Activated T-cell treated with anti-CD3 and anti-CD28 coated beads for 24 hours (primary cell): ENCODE measurements at regions not wholly inside any gene's neighbourhood (a gene's known extent, or its start where the extent isn't known, plus 50 kb on each side); places are given as distances from the start of the nearest gene placed in this dataset.
"Not testable (repeated sequence)": the region's sequence is repeated elsewhere in the genome, so short reads cannot be mapped to it uniquely, and the experiment has no call there.

Experiments
- DNase-seq: peaks from one replicate; pipeline ENCODE4 v3.0.0-alpha.2; 2020; ENCODE audit warnings: low read depth

DNA sequence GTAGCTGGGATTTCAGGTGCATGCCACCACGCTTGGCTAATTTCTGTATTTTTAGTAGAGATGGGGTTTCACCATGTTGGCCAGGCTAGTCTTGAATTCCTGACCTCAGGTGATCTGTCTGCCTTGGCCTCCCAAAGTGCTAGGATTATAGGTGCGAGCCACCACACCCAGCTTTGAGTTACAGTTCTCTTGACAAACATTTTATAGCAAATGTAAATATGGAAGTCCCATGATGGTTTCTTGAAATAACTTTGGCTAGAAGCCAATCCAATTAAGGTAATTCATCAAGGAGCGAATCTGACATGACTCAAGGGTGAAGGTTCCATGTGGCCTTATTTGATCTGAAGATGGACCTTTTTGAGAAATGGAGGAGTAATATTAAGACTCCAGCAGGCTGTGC is 76.2 kb upstream of the RFLNA start:
- DNase-seq: not testable (repeated sequence)

DNA sequence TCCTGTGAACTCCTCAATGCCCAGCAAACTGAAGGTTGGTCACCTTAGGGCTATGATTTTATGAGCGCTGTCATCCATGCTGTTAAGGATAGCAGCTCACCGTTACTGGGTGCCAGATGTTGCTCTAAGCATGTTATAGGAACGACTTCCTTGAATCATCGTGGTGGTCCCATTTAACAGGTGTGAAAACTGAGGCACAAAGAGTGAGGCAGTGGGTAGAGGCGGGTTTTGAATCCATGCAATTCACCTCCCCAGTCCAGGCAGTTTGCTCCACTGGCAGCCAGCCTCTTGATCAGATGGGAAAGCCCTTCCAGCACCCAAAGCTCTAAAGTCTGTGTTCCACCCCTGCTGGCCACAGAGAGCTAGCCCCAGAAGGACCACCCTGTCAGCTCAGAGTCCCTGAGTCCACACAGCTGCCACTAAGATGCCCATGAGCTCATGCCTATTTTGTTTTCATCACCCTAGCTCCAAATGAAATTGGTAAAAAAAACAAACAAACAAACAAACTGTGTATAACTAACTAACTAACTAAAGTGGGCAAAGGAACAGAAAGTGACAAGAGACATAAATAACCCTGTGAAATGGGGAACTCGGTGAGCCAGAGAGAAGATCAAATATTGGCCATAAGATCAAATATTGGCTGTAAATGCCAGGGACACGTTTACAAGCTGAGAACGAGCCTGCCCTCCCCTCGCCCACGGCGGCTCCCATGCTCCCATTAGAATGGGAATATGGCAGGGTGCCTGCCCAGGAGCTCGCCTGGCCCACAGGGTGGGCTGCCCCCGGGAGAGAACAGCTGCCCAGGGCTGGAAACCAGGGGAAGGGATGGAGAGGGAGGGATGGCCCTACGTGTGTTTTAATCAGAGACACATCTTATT is 72.3 kb upstream of the RFLNA start:
- no peak for DNase-seq

DNA sequence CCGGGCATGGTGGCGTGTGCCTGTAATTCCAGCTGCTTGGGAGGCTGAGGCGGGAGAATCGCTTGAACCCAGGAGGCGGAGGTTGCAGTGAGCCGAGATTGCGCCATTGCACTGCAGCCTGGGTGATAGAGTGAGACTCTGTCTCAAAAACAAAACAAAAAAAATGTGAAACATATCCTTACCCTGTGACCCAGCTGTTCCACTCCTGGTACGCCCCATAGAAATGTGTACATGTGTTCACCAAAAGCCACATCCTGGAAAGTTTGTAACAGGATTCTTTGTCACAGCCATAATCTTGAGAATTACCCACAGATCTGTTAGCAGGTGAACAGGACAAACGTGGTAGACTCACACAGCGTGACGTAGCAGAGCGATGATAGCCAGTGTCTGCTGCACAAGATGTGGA is 71.2 kb upstream of the RFLNA start:
- peak; percentile 16 for DNase-seq

DNA sequence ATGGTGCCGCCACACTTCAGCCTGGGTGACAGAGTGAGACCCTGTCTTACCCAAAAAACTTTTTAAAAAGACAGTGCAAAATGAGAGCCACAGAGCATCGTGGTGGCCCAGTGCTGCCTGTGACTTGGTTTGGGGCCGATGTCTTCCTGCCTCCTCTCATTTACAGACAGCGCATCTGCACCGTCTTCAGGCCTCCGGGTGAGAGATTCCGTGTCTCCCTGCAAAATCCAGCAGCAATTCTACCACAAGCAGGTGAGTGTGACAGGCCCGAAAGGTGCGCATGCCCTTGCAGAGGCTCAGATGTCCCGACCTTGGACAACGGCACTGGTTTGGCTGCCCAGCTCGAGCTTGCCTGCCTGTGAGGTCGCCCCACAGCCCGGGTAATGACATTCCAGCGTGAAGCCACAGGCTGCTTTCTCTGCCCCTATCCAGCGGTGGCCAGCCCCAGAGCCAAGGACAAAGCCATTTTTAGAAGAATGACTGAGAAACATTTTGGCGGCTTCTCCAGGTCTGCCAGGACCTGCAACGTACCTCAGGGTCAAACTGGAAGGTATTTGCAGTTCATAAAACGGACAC is 70.3 kb upstream of the RFLNA start:
- no peak for DNase-seq

DNA sequence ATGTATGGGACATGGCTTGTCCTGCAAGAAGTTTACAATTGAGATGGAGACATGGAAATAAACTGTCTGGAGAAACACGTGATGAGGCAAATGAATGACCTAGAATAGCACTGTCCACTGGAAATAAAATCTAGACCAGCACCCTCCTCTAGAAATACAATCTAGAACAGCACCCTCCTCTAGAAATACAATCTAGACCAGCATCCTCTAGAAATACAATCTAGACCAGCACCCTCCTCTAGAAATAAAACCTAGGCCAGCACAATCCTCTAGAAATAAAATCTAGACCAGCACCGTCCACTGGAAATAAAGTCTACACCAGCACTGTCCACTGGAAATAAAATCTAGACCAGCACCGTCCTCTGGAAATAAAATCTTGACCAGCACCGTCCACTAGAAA is 69.2 kb upstream of the RFLNA start:
- DNase-seq: no peak

DNA sequence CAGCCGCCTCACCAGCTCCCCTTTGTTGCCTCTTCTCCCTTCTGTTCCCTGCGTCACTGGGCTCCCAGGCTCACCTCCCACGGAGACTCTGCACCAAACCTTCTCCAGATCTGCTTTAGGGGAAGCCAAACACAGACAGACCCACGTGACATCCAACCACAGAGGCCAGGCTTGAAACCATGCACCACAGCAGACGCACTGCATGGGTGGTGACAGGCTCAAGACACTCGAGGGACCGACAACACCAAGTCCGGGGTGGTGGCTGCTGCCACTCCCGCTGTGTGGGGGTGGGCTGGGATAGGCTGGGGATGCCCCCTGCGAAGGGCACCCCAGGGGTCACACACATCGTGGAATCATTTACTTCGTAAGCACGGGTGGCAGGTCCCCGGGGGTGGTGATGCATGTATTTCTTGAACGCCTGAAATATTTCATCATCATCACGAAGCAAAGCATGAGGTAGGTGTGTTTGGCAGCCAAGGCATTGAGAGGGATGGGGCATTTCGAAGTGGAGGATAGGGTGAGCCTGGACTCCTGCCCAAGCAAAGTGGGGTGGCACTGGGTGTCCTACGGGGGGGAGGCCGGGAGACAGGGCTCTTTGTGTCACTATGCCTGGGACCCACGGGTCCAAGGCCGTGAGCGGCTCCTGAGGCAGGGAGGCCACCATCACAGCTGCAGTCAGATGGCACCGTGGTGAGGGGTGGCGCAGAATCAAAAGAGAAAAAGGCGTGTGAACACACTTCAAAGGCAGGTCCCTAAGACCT is 66.8 kb upstream of the RFLNA start:
- no peak for DNase-seq

DNA sequence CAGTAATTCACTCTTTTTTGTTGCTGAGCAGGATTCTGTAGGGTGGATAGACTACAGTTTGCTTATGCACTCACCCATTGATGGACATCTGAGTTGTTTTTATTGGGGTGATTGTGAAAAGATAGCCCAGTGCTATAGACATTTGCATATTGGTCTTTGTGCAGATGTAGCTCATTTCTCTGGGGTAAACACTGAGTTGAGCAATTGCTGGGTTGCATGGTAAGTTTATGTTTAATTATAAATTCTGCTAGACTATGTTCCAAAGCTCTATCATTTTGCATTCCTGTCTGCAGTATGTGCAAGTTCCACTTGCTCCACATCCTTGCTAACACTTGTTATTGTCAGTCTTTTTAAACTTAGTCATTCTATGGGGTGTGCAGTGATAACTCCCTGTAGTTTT is 65.4 kb upstream of the RFLNA start:
- DNase-seq: no peak

DNA sequence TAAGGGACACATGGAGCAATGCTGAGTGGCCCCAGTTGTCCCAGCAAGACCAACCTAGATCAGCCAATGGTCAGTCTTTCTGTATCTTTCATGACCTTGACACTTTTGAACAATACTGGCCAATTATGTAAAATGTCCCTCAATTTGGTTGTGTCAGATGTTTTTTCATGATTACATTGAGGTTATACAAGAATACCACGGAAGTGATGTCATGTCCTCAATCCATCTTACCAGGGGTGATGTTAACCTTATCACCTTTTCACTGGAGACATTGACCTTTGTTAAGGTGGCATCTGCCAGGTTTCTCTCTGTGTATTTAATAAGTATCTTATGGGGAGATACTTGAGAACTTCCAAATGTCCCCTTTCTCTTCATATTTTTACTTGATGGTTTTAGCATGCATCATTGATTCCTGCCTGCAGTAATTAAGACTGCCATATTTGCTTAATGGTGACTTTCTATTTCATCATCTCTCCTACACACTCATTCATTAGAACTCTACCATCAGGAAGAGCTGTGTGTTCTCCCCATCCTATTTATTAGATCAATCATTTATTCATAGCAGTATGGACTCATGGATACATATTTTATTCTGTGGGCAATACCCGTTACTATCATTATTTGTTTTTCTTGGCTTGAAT is 64.7 kb upstream of the RFLNA start:
- DNase-seq: no peak

DNA sequence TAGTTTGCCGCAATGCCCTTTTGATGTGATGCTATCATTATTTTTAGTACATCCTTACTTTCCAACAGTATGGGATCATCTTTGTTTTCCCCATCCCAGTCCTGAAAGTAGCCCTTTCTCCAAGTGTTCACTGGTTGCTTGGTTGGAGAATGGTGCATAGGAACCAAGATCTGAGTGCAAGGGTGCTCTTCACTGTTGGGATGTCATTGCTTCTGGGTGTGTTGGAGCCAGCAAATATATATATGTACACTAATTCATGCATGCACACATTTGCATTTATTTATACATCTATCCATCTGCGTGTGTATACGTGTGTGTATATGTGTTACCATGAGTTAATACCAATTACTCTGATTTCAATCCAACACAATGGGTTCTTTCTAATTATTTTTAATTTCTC is 64.1 kb upstream of the RFLNA start:
- DNase-seq: no peak

DNA sequence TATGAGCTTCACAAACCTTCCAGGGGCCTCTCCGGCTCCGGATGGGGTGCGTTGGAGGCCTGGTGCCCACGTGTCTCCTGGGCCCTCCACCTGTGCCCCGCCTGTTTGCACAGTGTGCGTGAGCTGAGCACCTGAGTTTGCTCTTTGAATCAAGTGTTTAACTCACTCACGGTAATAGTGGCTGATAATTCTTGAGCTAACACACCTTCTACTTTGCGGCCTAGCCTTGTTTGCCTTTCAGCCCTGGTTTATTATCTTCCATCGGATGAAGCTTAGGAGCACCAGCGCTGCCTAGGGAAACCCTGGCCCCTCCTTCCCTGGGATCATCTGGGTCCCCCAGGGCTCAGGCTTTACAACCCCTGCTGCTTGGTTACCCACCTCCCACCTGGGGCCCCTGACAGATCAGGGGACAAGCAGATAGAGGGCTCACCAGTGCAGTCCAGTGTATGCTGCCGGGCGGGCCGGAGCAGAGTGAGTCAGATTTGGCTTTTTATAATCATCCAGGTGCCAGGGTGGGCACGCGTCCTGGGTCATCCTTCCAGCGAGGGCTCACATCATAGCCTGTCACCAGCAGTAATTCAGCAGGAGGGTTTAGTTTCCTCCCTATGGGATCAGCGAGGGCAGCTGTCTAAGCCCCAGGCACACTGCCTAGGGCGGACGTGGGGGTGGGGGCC is 62.8 kb upstream of the RFLNA start:
- DNase-seq: no peak

DNA sequence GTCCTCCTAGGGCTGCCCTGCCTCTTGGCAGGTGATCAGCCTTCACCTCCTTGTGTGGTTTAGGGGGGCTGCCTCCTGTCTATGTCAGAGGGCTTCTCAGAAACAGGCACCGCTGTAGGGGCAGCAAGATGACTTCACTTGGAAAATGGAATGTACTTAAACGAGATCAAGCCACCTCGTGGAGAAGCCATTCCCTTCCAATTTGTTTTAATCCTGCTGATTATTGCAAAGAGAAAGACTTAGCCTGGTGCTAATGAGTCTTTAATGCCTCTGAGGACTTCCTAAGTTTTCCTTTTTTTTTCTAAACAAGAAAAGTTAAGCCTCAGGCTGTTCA is 62.3 kb upstream of the RFLNA start:
- DNase-seq: no peak

DNA sequence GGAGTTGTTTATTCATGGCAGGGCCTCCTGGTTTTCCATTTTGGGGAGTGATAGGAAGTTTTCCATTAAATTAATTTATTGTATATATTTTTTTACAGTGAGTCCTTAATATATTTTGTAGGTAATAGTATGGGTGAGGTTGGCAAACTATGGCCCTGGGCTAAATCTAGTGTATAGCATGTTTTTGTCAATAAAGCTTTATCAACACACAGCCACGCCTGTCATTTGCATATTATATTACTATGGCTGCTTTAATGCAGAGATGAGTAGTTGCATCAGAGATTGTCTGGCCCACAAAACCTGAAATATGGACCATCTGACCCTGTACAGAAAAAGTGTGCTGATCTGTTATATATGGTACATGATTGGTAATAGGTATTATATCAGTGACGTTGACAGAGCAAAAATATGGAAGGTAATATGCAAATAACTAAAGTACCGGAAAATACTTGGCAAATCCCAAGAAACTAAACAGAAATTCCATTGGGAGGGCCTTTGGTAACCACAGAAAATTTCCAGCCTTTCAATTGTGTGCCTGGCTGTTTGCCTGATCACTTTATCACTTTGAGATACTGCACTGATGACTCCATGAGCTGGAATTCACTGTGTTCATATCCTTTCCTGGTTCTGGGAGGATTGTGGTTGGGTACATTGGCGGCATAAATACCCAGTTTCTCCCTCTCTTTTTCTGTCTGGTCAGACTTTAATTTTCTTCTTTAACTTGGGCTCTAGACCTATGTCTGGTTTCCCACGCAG is 61.7 kb upstream of the RFLNA start:
- DNase-seq: no peak

DNA sequence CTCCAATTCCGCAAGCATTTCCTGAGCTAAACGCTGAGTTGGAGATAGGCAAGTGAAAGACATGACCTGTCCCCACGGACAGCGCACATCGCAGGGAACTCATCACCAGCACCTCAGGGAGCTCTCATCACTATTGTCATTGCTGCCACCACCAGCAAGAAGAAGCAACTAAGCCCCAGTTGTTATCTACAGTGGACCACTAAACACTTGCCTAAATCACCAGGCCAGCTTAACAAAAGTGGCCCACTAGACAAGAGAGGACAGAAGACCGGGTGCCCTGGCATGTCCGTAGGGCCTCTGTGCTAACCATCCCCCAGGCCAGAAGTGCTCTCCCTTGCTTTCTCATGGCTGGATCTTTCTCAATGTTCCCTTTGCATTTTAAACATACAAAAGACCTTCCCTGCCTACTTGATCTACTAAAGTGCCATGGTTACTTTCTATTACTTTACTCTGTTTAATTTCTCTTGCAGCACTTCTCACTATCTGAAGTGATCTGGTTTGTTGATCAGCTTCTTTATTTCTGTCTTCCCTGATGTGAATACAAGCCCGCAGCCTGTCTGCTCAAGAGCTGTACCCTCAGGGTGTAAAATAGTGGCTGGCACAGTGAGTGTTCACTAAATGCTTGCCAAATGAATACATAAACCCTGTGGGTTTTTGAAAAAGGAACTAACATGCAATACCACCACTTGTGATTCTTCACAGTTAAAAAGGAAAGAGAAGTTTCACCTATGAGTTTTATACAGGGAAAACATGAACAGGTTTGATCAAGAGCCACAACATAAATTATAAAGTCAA is 60.9 kb upstream of the RFLNA start:
- DNase-seq: no peak

DNA sequence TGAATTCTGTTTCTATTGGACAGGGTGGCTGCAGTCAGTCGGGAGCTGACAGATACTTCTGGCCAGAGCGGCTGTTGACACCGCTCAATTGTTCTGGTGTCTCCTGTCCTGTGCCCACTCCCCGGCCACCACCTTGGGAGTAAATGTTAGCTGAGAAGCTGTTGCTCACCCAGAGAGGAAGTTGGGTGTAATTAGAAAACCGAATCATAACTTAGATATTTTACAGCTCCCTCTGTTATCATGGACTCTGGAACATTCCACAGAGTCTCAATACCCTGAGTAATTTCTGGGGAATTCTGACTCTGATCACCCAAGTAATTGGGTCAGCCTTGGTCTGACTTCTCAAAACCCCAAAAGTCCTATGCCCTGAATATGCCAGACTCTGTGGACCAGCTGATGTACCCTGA is 58.3 kb upstream of the RFLNA start:
- DNase-seq: no peak

DNA sequence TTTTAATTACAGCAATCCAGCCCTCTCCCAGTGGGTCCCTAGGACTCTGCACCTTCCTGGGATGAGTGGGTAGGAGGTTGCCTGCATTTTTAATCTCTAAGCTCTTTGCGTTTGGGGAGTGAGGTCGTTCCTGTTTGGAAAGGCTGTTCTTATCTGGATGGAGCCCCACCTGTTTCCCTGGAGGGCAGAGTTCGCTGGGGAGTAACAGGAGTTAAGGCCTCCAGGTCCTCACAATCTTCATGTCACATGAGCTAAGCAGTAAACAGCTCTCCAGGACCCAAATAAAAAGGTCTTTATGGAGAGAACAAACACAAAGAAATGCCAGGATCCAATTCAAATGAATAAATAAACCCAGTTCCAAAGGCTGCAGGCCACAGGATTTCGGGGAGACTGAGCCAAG is 56.0 kb upstream of the RFLNA start:
- no peak for DNase-seq

DNA sequence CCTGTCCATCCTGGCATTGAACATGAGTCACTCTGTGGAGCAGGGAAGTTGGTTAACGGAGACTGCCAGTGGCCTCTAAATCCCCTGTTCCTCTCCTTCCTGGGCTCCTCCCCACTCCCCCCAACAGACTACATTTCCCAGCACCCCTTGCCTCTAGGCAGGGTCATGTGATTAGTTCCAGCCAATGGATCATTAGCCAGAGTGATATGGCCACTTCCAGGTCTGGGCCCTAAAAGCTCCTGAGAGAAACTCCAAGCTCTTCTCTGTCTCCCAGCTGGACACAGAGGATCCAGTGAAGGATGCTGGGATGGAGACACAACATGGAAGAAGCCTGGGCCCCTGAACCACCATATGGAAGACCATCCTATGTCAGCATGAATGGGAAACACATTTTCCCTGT is 54.4 kb upstream of the RFLNA start:
- DNase-seq: no peak

DNA sequence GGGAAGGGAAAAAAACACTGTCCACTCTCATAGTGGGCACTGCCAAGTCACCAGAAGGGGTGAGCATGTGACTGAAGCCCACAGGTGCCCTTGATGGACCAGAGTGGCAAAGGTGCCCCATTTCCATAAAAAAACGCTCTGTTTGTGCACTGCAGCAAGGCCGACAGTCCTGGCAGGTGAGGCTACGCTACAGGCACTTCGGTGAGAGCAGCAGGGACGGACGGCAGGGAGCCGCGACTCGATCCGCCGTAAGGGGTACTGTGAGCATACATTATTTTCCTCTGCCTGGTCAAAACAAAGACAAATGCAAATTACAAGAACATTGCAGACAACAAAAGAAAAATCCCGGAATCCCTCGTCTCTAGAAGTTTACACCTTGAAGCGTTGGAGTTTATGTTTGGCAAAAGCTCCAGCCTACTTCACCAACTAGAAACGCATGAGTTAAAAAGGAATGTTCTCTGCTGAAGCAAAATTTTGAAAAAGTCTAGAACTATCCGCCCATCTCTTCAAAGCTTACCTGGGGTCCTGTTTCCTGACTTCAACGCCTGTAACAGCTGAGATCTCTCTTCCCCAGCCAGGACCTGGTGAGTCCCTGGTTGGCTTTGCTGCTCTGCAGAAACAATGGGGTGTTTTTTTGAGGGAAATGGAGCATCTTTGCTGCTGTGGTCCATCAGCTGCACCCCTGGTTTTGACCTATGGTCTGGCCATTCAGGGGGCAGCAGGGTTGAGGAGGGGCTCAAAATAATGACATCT is 52.9 kb upstream of the RFLNA start:
- DNase-seq: no peak

DNA sequence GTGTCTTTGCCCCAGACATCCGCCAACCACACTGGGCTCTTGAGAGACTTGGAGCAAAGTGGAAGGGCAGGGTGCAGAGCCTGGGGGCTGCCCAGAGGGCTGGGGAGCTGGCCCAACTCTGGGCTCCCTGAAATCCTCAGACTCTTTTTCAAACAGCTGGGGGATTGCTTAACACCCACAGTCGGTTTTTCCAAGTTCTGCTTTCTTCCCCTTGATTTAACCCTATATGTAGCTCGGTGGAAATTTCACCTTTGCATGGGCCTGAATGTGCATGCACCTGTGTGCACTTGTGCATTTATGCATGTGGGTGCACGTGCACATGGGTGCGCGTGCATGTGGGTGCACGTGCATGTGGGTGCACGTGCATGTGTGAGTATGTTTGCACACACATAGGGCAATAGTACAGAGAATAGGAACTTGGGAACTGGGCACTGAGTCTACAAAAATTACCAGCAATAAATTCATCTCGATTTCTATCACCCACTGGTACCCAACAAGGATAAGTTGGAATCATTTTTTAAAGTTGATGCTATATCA is 52.3 kb upstream of the RFLNA start:
- no peak for DNase-seq

DNA sequence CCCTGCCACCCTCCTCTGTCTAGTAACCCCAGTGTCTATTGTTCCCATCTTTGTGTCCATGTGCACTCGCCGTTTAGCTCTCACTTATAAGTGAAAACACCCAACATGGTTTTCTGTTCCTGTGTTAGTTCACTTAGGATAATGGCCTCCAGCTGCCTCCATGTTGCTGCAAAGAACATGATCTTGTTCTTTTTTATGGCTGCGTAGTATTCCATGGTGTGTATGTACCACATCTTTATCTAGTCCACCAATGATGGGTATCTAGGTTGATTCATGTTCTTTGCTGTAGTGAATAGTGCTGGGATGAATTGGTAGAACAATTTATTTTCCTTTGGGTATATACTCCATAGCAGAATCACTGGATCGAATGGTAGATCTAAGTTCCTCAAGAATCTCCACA is 51.0 kb upstream of the RFLNA start:
- no peak for DNase-seq
